ENCODE measurements at regions not wholly inside any gene's neighbourhood (a gene's known extent, or its start where the extent isn't known, plus 50 kb on each side); places are given as distances from the start of the nearest gene placed in this dataset.
"Not testable (repeated sequence)": the region's sequence is repeated elsewhere in the genome, so short reads cannot be mapped to it uniquely, and the experiment has no call there.

- TF ChIP-seq, protein P1, sequence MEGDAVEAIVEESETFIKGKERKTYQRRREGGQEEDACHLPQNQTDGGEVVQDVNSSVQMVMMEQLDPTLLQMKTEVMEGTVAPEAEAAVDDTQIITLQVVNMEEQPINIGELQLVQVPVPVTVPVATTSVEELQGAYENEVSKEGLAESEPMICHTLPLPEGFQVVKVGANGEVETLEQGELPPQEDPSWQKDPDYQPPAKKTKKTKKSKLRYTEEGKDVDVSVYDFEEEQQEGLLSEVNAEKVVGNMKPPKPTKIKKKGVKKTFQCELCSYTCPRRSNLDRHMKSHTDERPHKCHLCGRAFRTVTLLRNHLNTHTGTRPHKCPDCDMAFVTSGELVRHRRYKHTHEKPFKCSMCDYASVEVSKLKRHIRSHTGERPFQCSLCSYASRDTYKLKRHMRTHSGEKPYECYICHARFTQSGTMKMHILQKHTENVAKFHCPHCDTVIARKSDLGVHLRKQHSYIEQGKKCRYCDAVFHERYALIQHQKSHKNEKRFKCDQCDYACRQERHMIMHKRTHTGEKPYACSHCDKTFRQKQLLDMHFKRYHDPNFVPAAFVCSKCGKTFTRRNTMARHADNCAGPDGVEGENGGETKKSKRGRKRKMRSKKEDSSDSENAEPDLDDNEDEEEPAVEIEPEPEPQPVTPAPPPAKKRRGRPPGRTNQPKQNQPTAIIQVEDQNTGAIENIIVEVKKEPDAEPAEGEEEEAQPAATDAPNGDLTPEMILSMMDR (IDR thresholded peaks at IDR 0.05; ENCODE audit: low read depth, low read length, missing input control), result not testable (repeated sequence)
- not testable (repeated sequence) for TF ChIP-seq ATF3, FOXA1 (IDR thresholded peaks at IDR 0.05)
These were observed 95.2 kb downstream of the CCDC74A start for GRCh38 chr2:131622874-131623273.

Measured in liver (tissue), 3 donors.